ENCODE measurements at regions not wholly inside any gene's neighbourhood (a gene's known extent, or its start where the extent isn't known, plus 50 kb on each side); places are given as distances from the start of the nearest gene placed in this dataset.

GRCh38 chr11:32259641-32260081, 168.8 kb downstream of the RCN1 start:
- TF ChIP-seq CTCF (IDR thresholded peaks at IDR 0.05) (no peak), POLR2A (IDR thresholded peaks at IDR 0.05) (no peak)
